Stomach (tissue), 8 donors: ENCODE measurements at regions not wholly inside any gene's neighbourhood (a gene's known extent, or its start where the extent isn't known, plus 50 kb on each side); places are given as distances from the start of the nearest gene placed in this dataset.

Source experiments
- DNase-seq, 2 donors: peaks; one replicate each; pipeline versions ENCODE4 v3.0.0 to v3.0.0-alpha.2; 2013 to 2019
- H3K27ac ChIP-seq, 5 donors: fragments of 200-600 bp in 4 of 5; sonication (generic) in 4 of 5; one replicate each; pipeline ENCODE4 v1.5.1; 2013 to 2019; ENCODE audit warnings: mild to moderate bottlenecking in 1 of 5, moderate library complexity in 1 of 5
- H3K27me3 ChIP-seq, 3 donors: fragments of 200-600 bp; sonication (generic); one replicate each; pipeline ENCODE4 v1.5.1; 2017 to 2019; ENCODE audit warnings: mixed run types in 1 of 3
- H3K36me3 ChIP-seq, 4 donors: fragments of 200-600 bp; sonication (generic); 1 replicate in 3 of 4; 2 replicates in 1 of 4; pipeline ENCODE4 v1.5.1; 2016 to 2019
- H3K4me1 ChIP-seq, 4 donors: fragments of 200-600 bp; sonication (generic); one replicate each; pipeline ENCODE4 v1.5.1; 2016 to 2019
- H3K4me3 ChIP-seq, 4 donors: fragments of 200-600 bp; sonication (generic) in 3 of 4; one replicate each; pipeline ENCODE4 v1.5.1; 2016 to 2019; ENCODE audit warnings: mild to moderate bottlenecking in 1 of 4
- H3K9me3 ChIP-seq, 4 donors: fragments of 200-600 bp; sonication (generic); one replicate each; pipeline ENCODE4 v1.5.1; 2016 to 2019
- EP300 ChIP-seq: sonication (generic); formaldehyde crosslinking; IDR thresholded peaks from one replicate; pipeline ENCODE4 v1.6.1; 2017; ENCODE audit warnings: antibody characterized with exemption
- POLR2A ChIP-seq, 4 donors: fragments of 450-650 bp; IDR thresholded peaks; one replicate each; pipeline ENCODE4 v1.6.1; 2016; ENCODE audit warnings: antibody characterized with exemption in 4 of 4, control low read depth in 2 of 4, mild to moderate bottlenecking in 1 of 4, moderate library complexity in 1 of 4
- POLR2AphosphoS5 ChIP-seq, 3 donors: sonication (generic); formaldehyde crosslinking; IDR thresholded peaks; one replicate each; pipeline ENCODE4 v1.6.1; 2016; ENCODE audit warnings: antibody characterized with exemption in 3 of 3
- WGBS, 5 donors: extraction: QIAGEN DNeasy Blood & Tissue Kit in 3 of 5; methylation state at CpG; one replicate each; pipeline versions ENCODE4 v1.1.5 to v1.1.7; 2013 to 2018; 5-methylcytosine and 5-hydroxymethylcytosine counted together
- intact Hi-C: fragments of 100-400 bp; cut with DNase I; formaldehyde crosslinking; loops from one replicate; pipeline ENCODE4 v1.15.1; 2023; ENCODE audit warnings: low total_unique reads
- TF ChIP-seq, protein P1 (sequence below), 7 experiments: fragments of 450-650 bp in 4 of 7; fragments of 200-600 bp in 3 of 7; sonication (generic) in 3 of 7; IDR thresholded peaks; one replicate each; pipeline ENCODE4 v1.5.1; 2016 to 2019; ENCODE audit warnings: antibody characterized with exemption in 7 of 7, control low read depth in 2 of 7, mild to moderate bottlenecking in 1 of 7
- donor health status: healthy with polysubstance abuse.
- donor health status: Bipolar disorder and iron deficiency.
- donor health status: healthy.

DNA sequence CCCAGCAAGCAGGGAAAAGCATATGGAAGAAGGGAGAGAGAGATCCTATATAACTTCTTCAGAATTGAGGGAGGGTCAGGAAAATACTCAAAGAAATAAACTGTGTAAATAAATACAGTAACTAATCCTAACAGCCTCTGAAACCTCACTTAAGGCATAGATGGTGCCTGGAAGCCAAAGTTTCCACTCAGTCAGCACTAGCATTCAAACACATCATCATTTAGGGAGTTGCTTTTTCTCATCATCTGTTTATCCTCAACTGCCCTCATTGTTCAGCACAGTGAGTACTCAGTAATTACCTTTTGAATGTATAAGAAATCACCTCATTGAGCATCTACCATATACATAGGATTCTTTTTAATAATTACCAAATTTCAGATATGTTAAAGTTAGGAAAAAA is 262.9 kb downstream of the C1D start:
- Histone ChIP-seq H3K27me3 (no peaks in the 10 kb centered on the region), H3K9me3 (no peaks in the 10 kb centered on the region), H3K36me3 (no peaks in the 10 kb centered on the region), H3K4me3 (no peak overlapping the region), H3K4me1 (peaks cover 0 to 7% (median 3%) of the 10 kb centered on the region in 4 donors), H3K27ac (no peak overlapping the region)
- intact Hi-C loops: no loop called here
- DNase-seq: peak in 1 of 2 donors; percentile 14
- TF ChIP-seq POLR2AphosphoS5 (IDR thresholded peaks at IDR 0.05) (no peak), POLR2A (IDR thresholded peaks at IDR 0.05) (no peak), EP300 (no peak)
- TF ChIP-seq, protein P1, sequence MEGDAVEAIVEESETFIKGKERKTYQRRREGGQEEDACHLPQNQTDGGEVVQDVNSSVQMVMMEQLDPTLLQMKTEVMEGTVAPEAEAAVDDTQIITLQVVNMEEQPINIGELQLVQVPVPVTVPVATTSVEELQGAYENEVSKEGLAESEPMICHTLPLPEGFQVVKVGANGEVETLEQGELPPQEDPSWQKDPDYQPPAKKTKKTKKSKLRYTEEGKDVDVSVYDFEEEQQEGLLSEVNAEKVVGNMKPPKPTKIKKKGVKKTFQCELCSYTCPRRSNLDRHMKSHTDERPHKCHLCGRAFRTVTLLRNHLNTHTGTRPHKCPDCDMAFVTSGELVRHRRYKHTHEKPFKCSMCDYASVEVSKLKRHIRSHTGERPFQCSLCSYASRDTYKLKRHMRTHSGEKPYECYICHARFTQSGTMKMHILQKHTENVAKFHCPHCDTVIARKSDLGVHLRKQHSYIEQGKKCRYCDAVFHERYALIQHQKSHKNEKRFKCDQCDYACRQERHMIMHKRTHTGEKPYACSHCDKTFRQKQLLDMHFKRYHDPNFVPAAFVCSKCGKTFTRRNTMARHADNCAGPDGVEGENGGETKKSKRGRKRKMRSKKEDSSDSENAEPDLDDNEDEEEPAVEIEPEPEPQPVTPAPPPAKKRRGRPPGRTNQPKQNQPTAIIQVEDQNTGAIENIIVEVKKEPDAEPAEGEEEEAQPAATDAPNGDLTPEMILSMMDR (IDR thresholded peaks at IDR 0.05): no peak

DNA sequence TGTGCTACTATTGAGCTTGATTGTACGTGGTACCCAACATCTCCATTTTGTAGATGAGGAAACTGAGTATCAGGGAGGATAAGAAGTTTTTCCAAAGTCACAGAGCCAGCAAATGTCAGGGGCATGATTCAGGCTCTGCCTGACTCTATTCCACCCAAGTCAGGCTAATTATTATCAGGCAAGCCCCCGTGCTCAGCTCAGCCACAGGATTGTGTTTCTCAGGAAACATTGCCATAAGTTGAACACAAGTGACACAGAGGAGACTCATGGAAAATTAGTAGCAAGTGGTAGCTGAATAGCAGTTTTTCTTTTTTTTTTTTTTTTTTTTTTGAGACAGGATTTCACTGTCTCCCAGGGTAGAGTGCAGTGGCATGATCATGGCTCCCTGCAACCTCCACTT is 260.5 kb downstream of the C1D start:
- DNase-seq: no peak
- Histone ChIP-seq H3K9me3 (peaks cover 0 to 4% (median 0%) of the 10 kb centered on the region in 4 donors), H3K36me3 (no peaks in the 10 kb centered on the region), H3K4me3 (no peak overlapping the region), H3K27ac (no peak overlapping the region), H3K4me1 (peaks cover 0 to 7% (median 2%) of the 10 kb centered on the region in 4 donors), H3K27me3 (peaks cover 0 to 1% (median 0%) of the 10 kb centered on the region in 3 donors)
- 40 to 79% (median 52%) methylated on average over 2 of the region's 2 CpGs for WGBS, 5 donors
- intact Hi-C loops: no loop called here
- TF ChIP-seq POLR2A (IDR thresholded peaks at IDR 0.05): no peak
- TF ChIP-seq EP300: no peak
- no peak for TF ChIP-seq POLR2AphosphoS5 (IDR thresholded peaks at IDR 0.05)
- TF ChIP-seq, protein P1 (IDR thresholded peaks at IDR 0.05): no peak

DNA sequence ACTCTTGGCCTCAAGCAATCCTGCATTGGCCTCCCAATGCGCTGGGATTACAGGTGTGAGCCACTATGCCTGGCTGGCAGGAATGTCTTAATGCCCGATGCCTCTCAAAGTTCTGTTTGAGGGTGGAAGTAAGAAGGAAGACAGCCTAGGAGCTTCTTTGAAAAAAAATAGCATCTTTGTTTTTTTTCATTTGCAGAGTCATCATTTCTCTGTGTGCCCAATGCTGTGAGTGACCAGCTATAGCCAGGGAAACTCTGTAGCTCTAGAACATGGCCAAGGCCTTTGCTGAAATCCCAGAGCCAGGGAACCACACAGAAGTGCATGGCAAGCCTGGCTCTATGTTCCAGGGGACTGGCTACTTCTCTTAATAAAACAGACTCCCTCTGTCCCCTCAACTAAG is 260.0 kb downstream of the C1D start:
- Histone ChIP-seq H3K4me3 (no peak overlapping the region), H3K27me3 (peaks cover 0 to 3% (median 0%) of the 10 kb centered on the region in 3 donors), H3K4me1 (peaks cover 0 to 1% (median 0%) of the 10 kb centered on the region in 4 donors), H3K27ac (no peak overlapping the region), H3K9me3 (peaks cover 0 to 10% (median 0%) of the 10 kb centered on the region in 4 donors), H3K36me3 (no peaks in the 10 kb centered on the region)
- WGBS, 5 donors: 47 to 92% (median 71%) methylated on average over 2 of the region's 2 CpGs
- TF ChIP-seq POLR2A (IDR thresholded peaks at IDR 0.05): no peak
- no peak for TF ChIP-seq POLR2AphosphoS5 (IDR thresholded peaks at IDR 0.05)
- TF ChIP-seq EP300: no peak
- TF ChIP-seq, protein P1 (IDR thresholded peaks at IDR 0.05): no peak
- intact Hi-C loops: no loop called here
- DNase-seq: no peak

DNA sequence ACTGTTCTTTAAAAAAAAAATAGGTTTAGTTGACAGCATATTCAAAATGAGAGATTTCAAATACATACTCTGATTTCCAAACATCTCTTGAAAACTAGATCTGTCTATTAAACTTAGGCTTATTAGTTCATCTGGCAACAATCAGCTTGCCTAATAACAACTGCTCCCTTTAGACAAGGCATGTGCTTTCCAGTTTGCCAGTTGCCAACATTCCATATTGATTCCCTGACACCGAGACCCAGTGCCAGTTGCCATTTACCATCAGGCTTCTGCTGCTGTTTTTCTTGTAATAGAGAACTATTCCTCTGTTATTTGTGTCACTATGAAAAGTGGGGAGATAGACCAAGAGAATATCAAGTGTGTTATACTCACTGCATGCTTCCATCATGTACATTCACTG is 256.0 kb downstream of the C1D start:
- intact Hi-C loops: no loop called here
- Histone ChIP-seq H3K4me1 (no peaks in the 10 kb centered on the region), H3K36me3 (no peaks in the 10 kb centered on the region), H3K27ac (no peak overlapping the region), H3K4me3 (no peak overlapping the region), H3K27me3 (peaks cover 0 to 3% (median 0%) of the 10 kb centered on the region in 3 donors), H3K9me3 (peaks cover 0 to 33% (median 0%) of the 10 kb centered on the region in 4 donors)
- no peak for DNase-seq
- WGBS, 5 donors: 53 to 89% (median 80%) methylated on average over 1 of the region's 1 CpG
- TF ChIP-seq, protein P1 (IDR thresholded peaks at IDR 0.05): no peak
- TF ChIP-seq EP300 (no peak), POLR2A (IDR thresholded peaks at IDR 0.05) (no peak), POLR2AphosphoS5 (IDR thresholded peaks at IDR 0.05) (no peak)
